Skeletal muscle cell (primary cell): ENCODE measurements at regions not wholly inside any gene's neighbourhood (a gene's known extent, or its start where the extent isn't known, plus 50 kb on each side); places are given as distances from the start of the nearest gene placed in this dataset.
A peak's percentile ranks its signal among the peaks of the same experiment; 100 is the strongest.

ENCODE experiments used
- DNase-seq: peaks from one replicate; pipeline ENCODE4 v3.0.0-alpha.2; 2010; ENCODE audit warnings: low read depth
- H3K4me3 ChIP-seq: 2 replicates; pipeline ENCODE4 v1.5.1; 2011; ENCODE audit warnings: low read depth, mild to moderate bottlenecking, control low read depth, low read length, moderate library complexity

GRCh38 chr2:67671464-67672450 lies 274.6 kb downstream of the ETAA1 start:
- no peak overlapping the region for H3K4me3 ChIP-seq
- DNase-seq, result no peak

- no peak overlapping the region for H3K4me3 ChIP-seq
- DNase-seq, result no peak
Observed at GRCh38 chr2:67674668-67675067, 277.5 kb downstream of the ETAA1 start.

DNA sequence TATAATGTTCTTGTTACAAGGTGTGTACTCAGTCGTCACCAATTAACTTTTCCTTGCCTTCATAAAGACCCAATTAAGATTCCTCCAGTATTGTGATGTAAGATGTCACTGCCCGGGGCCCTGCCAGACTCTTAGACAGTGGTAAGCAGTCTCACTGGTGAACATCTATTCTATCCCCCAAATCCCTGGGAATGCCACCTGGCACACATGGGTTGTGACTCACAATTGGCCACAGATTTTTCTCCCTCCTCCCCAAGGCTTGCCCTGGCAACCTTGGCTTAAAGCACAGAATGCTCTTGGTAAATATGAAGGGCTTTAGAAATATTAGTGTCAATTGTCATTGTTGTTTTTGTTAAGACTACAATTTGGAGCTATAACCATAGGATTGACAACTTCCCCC lies 287.9 kb downstream of the ETAA1 start:
- no peak overlapping the region for H3K4me3 ChIP-seq
- no peak for DNase-seq

DNA sequence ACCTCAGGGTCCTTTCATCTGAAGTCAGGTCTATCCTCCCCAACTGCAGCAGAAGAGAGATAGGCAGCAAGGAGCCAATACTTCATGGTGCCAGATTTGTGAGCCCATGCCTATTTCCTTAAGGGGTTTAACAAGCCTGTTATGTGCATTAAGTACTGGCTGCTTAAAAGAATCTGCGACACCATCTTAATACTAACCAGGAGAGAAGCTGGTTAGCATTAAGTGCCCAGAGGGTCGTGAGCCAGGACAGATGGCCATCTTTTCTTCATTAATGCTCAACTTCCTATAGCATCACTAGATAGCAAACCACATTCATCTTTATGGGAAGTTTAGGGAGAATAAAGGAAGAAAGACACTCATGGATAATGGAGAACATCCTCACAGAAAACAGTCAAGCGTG lies 289.1 kb downstream of the ETAA1 start:
- no peak overlapping the region for H3K4me3 ChIP-seq
- no peak for DNase-seq

GRCh38 chr2:67689186-67689585 lies 292.1 kb downstream of the ETAA1 start:
- H3K4me3 ChIP-seq, result no peak overlapping the region
- no peak for DNase-seq

DNA sequence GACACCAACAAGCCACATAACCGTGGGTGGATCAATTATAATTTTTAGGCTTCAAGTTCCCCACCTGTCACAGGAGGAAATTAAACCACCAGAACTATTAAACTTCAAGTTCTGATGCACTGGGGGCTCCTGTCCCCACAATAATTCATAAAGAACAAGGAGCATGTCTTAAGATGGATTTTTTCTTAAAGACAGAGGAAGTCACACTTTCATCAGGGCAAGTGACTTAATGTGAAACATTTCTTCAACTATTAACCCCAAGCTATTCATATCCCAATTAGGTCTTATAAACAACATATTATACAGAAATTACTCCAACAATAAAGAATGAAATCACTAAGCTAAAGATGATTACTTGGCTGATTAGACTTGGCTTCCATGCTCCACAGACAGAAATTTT lies 292.5 kb downstream of the ETAA1 start:
- H3K4me3 ChIP-seq, result no peak overlapping the region
- no peak for DNase-seq

DNA sequence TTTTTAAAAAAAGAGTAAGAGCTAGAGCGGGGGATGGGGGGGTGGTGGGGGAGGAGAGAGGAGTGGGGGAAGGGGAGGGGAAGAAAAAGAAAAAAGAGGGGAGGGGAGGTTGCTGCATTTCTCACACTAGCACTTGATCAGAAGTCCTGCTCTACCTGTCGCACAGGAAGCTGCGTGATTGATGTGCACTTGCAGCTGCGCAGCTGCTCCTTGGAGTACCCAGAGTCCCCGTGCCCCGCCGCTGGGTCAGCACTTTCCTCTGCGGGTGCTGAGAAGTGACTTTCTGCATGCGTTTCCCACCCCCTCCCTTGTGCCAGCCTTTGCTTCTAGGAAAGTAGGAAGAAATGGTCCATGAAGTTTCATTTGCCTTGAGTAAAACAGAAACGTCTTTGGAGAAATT lies 297.3 kb downstream of the ETAA1 start:
- H3K4me3 ChIP-seq, result no peak overlapping the region
- no peak for DNase-seq

GRCh38 chr2:67701011-67701410 lies 303.9 kb downstream of the ETAA1 start:
- DNase-seq, result no peak
- no peak overlapping the region for H3K4me3 ChIP-seq

GRCh38 chr2:67702284-67702683 lies 305.2 kb downstream of the ETAA1 start:
- H3K4me3 ChIP-seq, result no peak overlapping the region
- DNase-seq, result no peak

- H3K4me3 ChIP-seq, result no peak overlapping the region
Observed at GRCh38 chr2:67702937-67703336, 305.8 kb downstream of the ETAA1 start.

DNA sequence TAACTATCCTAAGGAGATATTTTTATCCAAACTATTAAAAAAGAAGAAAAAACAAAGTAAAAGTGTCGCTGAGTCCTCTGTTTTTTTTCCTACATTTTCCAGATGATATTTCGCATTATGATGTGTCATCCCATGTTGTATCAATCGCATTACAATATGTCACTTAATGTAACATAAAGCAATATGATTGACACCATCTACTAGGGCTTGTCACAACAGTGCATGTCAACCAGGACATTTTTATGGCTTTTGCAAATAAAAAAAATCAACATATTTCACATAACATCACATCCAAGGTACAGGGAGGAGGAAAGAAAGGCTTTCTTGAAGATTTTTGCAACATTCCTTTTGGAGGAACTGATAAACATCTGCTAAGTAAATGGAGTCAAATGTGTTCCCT lies 308.9 kb downstream of the ETAA1 start:
- no peak for DNase-seq
- H3K4me3 ChIP-seq, result no peak overlapping the region

More at GRCh38 chr2:67702937-67703336, 305.8 kb downstream of the ETAA1 start:
- DNase-seq, result no peak

DNA sequence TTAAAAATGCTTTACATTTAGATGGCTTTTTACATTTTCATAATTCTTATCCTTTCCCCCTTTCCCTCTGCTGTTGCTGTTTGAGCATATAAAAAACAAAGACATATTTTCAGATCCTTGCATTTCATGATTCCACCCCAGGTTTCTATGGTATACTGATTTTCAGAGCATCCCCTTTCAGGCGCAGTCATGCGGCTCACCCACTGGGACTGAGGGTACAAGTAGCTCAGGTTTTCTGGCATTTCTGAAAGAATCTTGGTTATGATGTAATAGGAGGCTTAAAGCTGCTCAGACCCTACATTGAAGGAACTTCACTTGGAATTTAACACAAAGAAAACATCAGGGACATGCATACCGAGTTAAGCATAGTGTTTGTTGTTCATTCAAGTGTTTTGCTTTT lies 310.8 kb downstream of the ETAA1 start:
- no peak overlapping the region for H3K4me3 ChIP-seq
- no peak for DNase-seq

GRCh38 chr2:67709835-67710234 lies 312.7 kb downstream of the ETAA1 start:
- DNase-seq, result no peak

GRCh38 chr2:67712484-67712883 lies 315.4 kb downstream of the ETAA1 start:
- no peak for DNase-seq

More at GRCh38 chr2:67709835-67710234, 312.7 kb downstream of the ETAA1 start:
- H3K4me3 ChIP-seq, result no peak overlapping the region

GRCh38 chr2:67713376-67713775 lies 316.2 kb downstream of the ETAA1 start:
- DNase-seq, result no peak
- H3K4me3 ChIP-seq, result no peak overlapping the region

More at GRCh38 chr2:67712484-67712883, 315.4 kb downstream of the ETAA1 start:
- no peak overlapping the region for H3K4me3 ChIP-seq

DNA sequence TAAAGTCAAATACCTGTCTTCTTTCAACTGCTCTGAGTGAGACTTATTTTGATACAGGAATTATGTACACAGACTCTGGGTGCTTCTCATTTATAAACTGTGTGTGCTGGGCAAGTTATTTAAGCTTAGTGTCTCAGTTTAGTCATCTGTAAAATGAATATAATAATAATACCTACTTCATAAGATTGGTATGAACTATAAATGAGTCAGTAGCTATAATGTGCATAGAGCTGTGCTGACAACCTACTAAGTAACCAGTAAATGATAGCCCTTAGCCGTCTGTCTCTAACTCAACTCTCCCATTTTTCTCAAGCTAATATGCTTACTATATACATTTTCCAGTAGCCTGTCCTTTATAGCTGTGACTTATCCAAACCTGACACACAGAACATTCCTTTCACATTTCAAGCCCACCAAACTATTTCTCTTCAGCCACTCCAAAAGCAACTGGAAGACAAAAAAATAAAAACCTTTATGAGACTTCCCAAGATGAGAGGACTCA lies 319.8 kb downstream of the ETAA1 start:
- no peak overlapping the region for H3K4me3 ChIP-seq
- DNase-seq, result no peak

DNA sequence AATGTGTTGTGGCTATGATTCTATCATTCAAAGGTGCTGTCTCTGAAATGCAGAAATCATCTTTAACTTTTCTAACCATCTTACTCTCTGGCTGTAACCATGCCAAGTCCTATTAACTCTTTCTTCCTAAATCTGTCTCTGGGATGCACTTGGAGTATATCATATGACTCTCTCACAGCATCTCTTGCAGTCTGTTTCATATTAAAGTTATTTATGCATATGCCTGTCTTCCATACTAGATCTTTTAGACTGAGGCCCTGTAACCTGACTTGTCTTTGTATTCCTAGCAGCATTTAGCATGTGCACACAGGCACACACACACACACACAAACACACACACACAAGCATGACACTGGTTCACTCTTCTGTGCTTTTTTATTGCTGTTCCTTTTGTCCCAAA lies 320.6 kb downstream of the ETAA1 start:
- DNase-seq, result no peak
- no peak overlapping the region for H3K4me3 ChIP-seq

- peak; percentile 14 for DNase-seq
- H3K4me3 ChIP-seq, result no peak overlapping the region
Observed at GRCh38 chr2:67719351-67719750, 322.2 kb downstream of the ETAA1 start.

- no peak overlapping the region for H3K4me3 ChIP-seq
- DNase-seq, result no peak
Observed at GRCh38 chr2:67721516-67721915, 324.4 kb downstream of the ETAA1 start.

DNA sequence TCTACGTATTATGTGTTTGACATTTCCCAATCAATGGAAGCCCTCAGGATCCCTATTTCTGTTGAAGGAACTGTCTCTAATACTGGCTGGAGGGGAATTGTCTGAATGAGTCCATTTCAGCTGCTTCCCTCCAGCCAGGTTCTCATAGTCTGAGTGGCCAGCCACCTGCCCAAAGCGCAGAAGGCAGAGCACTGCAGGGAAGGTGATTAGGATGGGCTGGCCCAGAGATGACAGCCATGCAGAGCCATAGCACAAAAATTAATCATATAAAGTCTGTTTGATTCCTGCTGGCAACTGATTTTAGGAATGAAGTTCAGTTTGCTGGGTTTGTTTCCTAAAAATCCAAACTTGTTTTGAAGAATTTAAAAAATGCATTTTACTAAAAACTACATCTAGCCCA lies 327.1 kb downstream of the ETAA1 start:
- no peak for DNase-seq
- no peak overlapping the region for H3K4me3 ChIP-seq

GRCh38 chr2:67725731-67726130 lies 328.6 kb downstream of the ETAA1 start:
- DNase-seq, result no peak
- H3K4me3 ChIP-seq, result no peak overlapping the region
